Right lobe of liver (tissue), 4 donors: ENCODE measurements at regions not wholly inside any gene's neighbourhood (a gene's known extent, or its start where the extent isn't known, plus 50 kb on each side); places are given as distances from the start of the nearest gene placed in this dataset.

ENCODE experiments used
- CTCF ChIP-seq, 4 donors: fragments of 200-600 bp in 3 of 4; fragments of 450-650 bp in 1 of 4; IDR thresholded peaks; one replicate each; pipeline versions ENCODE4 v1.5.1 to v1.8.0; 2016 to 2022; ENCODE audit warnings: antibody characterized with exemption in 4 of 4, mild to moderate bottlenecking in 2 of 4
- POLR2A ChIP-seq: fragments of 450-650 bp; IDR thresholded peaks from one replicate; pipeline ENCODE4 v1.6.1; 2017; ENCODE audit warnings: antibody characterized with exemption, mild to moderate bottlenecking
- donor health status: DM: no; HTN: no; CAD: no.
- donor health status: DM: no; HTN: no; CAD: no.
- donor health status: DM: no; HTN: yes; CAD: no.

GRCh38 chr4:97150966-97151365, 992.3 kb downstream of the STPG2 start:
- TF ChIP-seq POLR2A (no peak), CTCF (IDR thresholded peaks at IDR 0.05) (no peak)
